K562 (cell line): ENCODE measurements at regions not wholly inside any gene's neighbourhood (a gene's known extent, or its start where the extent isn't known, plus 50 kb on each side); places are given as distances from the start of the nearest gene placed in this dataset.

Experiments
- ARID4B ChIP-seq: sonication (generic); formaldehyde crosslinking; IDR thresholded peaks from 2 replicates; pipeline ENCODE4 v1.8.0; 2022; ENCODE audit warnings: mild to moderate bottlenecking, missing genetic modification reagents
- CBX2 ChIP-seq: fragments of 200-600 bp; sonication (generic); IDR thresholded peaks from one replicate; pipeline ENCODE4 v1.6.1; 2012; ENCODE audit warnings: mild to moderate bottlenecking, low read length, inconsistent platforms; ENCODE audit not compliant: insufficient read depth, poor library complexity, severe bottlenecking
- CCAR2 ChIP-seq: fragments of 200-400 bp; formaldehyde crosslinking; IDR thresholded peaks from 2 replicates; pipeline ENCODE4 v1.6.1; 2017; ENCODE audit warnings: mild to moderate bottlenecking, low read depth, low read length
- CEBPB ChIP-seq: fragments of 450-650 bp; IDR thresholded peaks from 2 replicates; pipeline ENCODE4 v1.6.1; 2016; ENCODE audit warnings: missing genetic modification characterization, missing compliant biosample characterization
- FOXA1 ChIP-seq: fragments of 450-650 bp; IDR thresholded peaks from 2 replicates; pipeline ENCODE4 v1.6.1; 2016; ENCODE audit warnings: mild to moderate bottlenecking, borderline replicate concordance
- NFYB ChIP-seq: IDR thresholded peaks from 2 replicates; pipeline ENCODE4 v1.6.1; 2011; ENCODE audit warnings: mild to moderate bottlenecking, moderate library complexity; ENCODE audit not compliant: insufficient read length; ENCODE audit errors: extremely low read depth
- NR2C1 ChIP-seq, 2 experiments: fragments of 450-650 bp; IDR thresholded peaks; 2 replicates each; pipeline ENCODE4 v1.6.1; 2017; ENCODE audit warnings: mild to moderate bottlenecking in 2 of 2, antibody characterized with exemption in 1 of 2, inconsistent platforms in 1 of 2, missing compliant biosample characterization in 1 of 2, missing genetic modification characterization in 1 of 2
- PRMT5 ChIP-seq: sonication (generic); formaldehyde crosslinking; IDR thresholded peaks from 2 replicates; pipeline ENCODE4 v1.5.0; 2020; ENCODE audit warnings: missing genetic modification reagents
- RHOXF2B ChIP-seq: fragments of 250-450 bp; sonication (Bioruptor Pico); conservative IDR thresholded peaks from 2 replicates; pipeline ENCODE4 v1.5.1; 2021
- RUNX1 ChIP-seq: sonication (generic); IDR thresholded peaks from 2 replicates; pipeline ENCODE4 v1.6.1; 2016; ENCODE audit warnings: antibody characterized with exemption, low read depth
- SP1 ChIP-seq: sonication (generic); formaldehyde crosslinking; IDR thresholded peaks from 2 replicates; pipeline ENCODE4 v1.8.1; 2022; ENCODE audit warnings: mild to moderate bottlenecking, missing genetic modification reagents
- ZNF263 ChIP-seq: sonication (generic); formaldehyde crosslinking; IDR thresholded peaks from 2 replicates; pipeline ENCODE4 v1.8.0; 2022; ENCODE audit warnings: mild to moderate bottlenecking, missing genetic modification reagents, borderline replicate concordance
- ZNF507 ChIP-seq: conservative IDR thresholded peaks from 2 replicates; pipeline ENCODE4 v1.6.1; 2017; ENCODE audit warnings: missing genetic modification characterization, missing compliant biosample characterization
- ZNF830 ChIP-seq: fragments of 250-450 bp; sonication (Bioruptor Pico); IDR thresholded peaks from 2 replicates; pipeline ENCODE4 v1.5.0; 2021; ENCODE audit warnings: mild to moderate bottlenecking

GRCh38 chr1:108067884-108068540, 103.0 kb upstream of the VAV3 start:
- TF ChIP-seq ZNF830 (CRISPR knock-in tag) = no peak
- TF ChIP-seq ZNF263 (CRISPR knock-in tag) = no peak
- no peak for TF ChIP-seq ARID4B (CRISPR knock-in tag)
- no peak for TF ChIP-seq CCAR2
- no peak for TF ChIP-seq RUNX1
- TF ChIP-seq PRMT5 (CRISPR knock-in tag) = no peak
- TF ChIP-seq CBX2 = no peak
- no peak for TF ChIP-seq NFYB
- no peak for TF ChIP-seq FOXA1
- no peak for TF ChIP-seq CEBPB (tag)
- TF ChIP-seq NR2C1 (IDR thresholded peaks at IDR 0.05) = no peak
- no peak for TF ChIP-seq NR2C1 (tag; IDR thresholded peaks at IDR 0.05)
- TF ChIP-seq ZNF507 (tag) = no peak
- no peak for TF ChIP-seq SP1
- TF ChIP-seq RHOXF2B (CRISPR knock-in tag) = no peak
